HFFc6 (cell line): ENCODE measurements at regions not wholly inside any gene's neighbourhood (a gene's known extent, or its start where the extent isn't known, plus 50 kb on each side); places are given as distances from the start of the nearest gene placed in this dataset.
"Not testable (repeated sequence)": the region's sequence is repeated elsewhere in the genome, so short reads cannot be mapped to it uniquely, and the experiment has no call there.

ENCODE experiments used
- DNase-seq: peaks from one replicate; pipeline ENCODE4 v3.0.0-alpha.2; 2018
- H3K27ac Mint-ChIP-seq: 2 replicates; pipeline ENCODE4 v1.8.0; 2020; ENCODE audit warnings: mild to moderate bottlenecking, mixed read lengths
- H3K27me3 Mint-ChIP-seq: 2 replicates; pipeline ENCODE4 v1.8.0; 2021; ENCODE audit warnings: mild to moderate bottlenecking, moderate library complexity, mixed read lengths; ENCODE audit not compliant: insufficient read depth
- H3K36me3 Mint-ChIP-seq: 2 replicates; pipeline ENCODE4 v1.8.0; 2021; ENCODE audit warnings: low read depth, mixed read lengths
- H3K4me1 Mint-ChIP-seq: 2 replicates; pipeline ENCODE4 v1.8.0; 2020; ENCODE audit warnings: low read depth, mixed read lengths
- H3K4me3 Mint-ChIP-seq: 2 replicates; pipeline ENCODE4 v1.8.0; 2020; ENCODE audit warnings: mild to moderate bottlenecking, moderate library complexity, mixed read lengths
- H3K9me3 Mint-ChIP-seq: 2 replicates; pipeline ENCODE4 v1.8.0; 2020; ENCODE audit warnings: mild to moderate bottlenecking, mixed read lengths
- CTCF ChIP-seq: fragments of 200-600 bp; sonication (generic); IDR thresholded peaks from 2 replicates; pipeline ENCODE4 v1.5.0; 2021; ENCODE audit warnings: antibody characterized with exemption, mild to moderate bottlenecking

- Mint-ChIP-seq H3K9me3 (peaks cover 6% of the 10 kb centered on the region), H3K4me1 (no peaks in the 10 kb centered on the region), H3K27ac (no peak overlapping the region), H3K36me3 (no peaks in the 10 kb centered on the region), H3K4me3 (no peak overlapping the region), H3K27me3 (no peaks in the 10 kb centered on the region)
- no peak for DNase-seq
- no peak for TF ChIP-seq CTCF
Measured at GRCh38 chr11:37978647-37979046, 1380.6 kb upstream of the RAG2 start.

GRCh38 chr11:37973941-37974340 lies 1375.9 kb upstream of the RAG2 start:
- Mint-ChIP-seq H3K4me3 (no peak overlapping the region), H3K27ac (no peak overlapping the region), H3K4me1 (no peaks in the 10 kb centered on the region)

GRCh38 chr11:37972691-37973090 lies 1374.7 kb upstream of the RAG2 start:
- no peak overlapping the region for H3K27ac Mint-ChIP-seq
- DNase-seq = no peak
- peaks cover 28% of the 10 kb centered on the region for H3K9me3 Mint-ChIP-seq
- H3K27me3 Mint-ChIP-seq = peaks cover 2% of the 10 kb centered on the region; the same call in 1 of the 2 replicates
- TF ChIP-seq CTCF = no peak
- no peaks in the 10 kb centered on the region for H3K4me1 Mint-ChIP-seq
- H3K36me3 Mint-ChIP-seq = no peaks in the 10 kb centered on the region
- no peak overlapping the region for H3K4me3 Mint-ChIP-seq

More at GRCh38 chr11:37973941-37974340, 1375.9 kb upstream of the RAG2 start:
- no peak for TF ChIP-seq CTCF
- DNase-seq = no peak
- no peaks in the 10 kb centered on the region for H3K36me3 Mint-ChIP-seq
- H3K27me3 Mint-ChIP-seq = peaks cover 2% of the 10 kb centered on the region; the same call in 1 of the 2 replicates
- H3K9me3 Mint-ChIP-seq = peaks cover 20% of the 10 kb centered on the region

- H3K27me3 Mint-ChIP-seq, H3K36me3 Mint-ChIP-seq, H3K4me3 Mint-ChIP-seq, DNase-seq, H3K27ac Mint-ChIP-seq, H3K4me1 Mint-ChIP-seq: not testable (repeated sequence)
- H3K9me3 Mint-ChIP-seq = peaks cover 33% of the 10 kb centered on the region
Measured at GRCh38 chr11:37969336-37969735, 1371.3 kb upstream of the RAG2 start.

- H3K4me1 Mint-ChIP-seq = no peaks in the 10 kb centered on the region
- no peaks in the 10 kb centered on the region for H3K36me3 Mint-ChIP-seq
- H3K27me3 Mint-ChIP-seq = peaks cover 2% of the 10 kb centered on the region; the same call in 1 of the 2 replicates
- no peak for DNase-seq
- no peak overlapping the region for H3K4me3 Mint-ChIP-seq
- no peak overlapping the region for H3K27ac Mint-ChIP-seq
- no peak for TF ChIP-seq CTCF
- peaks cover 29% of the 10 kb centered on the region for H3K9me3 Mint-ChIP-seq
Measured at GRCh38 chr11:37968148-37968547, 1370.1 kb upstream of the RAG2 start.

- no peak for TF ChIP-seq CTCF
- H3K27me3 Mint-ChIP-seq = peaks cover 2% of the 10 kb centered on the region; the same call in 1 of the 2 replicates
- H3K27ac Mint-ChIP-seq = no peak overlapping the region
- H3K9me3 Mint-ChIP-seq = peaks cover 29% of the 10 kb centered on the region
- no peaks in the 10 kb centered on the region for H3K4me1 Mint-ChIP-seq
- no peak overlapping the region for H3K4me3 Mint-ChIP-seq
- no peaks in the 10 kb centered on the region for H3K36me3 Mint-ChIP-seq
- no peak for DNase-seq
Measured at GRCh38 chr11:37967635-37968034, 1369.6 kb upstream of the RAG2 start.
